HCT116 (cell line): ENCODE measurements at regions not wholly inside any gene's neighbourhood (a gene's known extent, or its start where the extent isn't known, plus 50 kb on each side); places are given as distances from the start of the nearest gene placed in this dataset.
"Not testable (repeated sequence)": the region's sequence is repeated elsewhere in the genome, so short reads cannot be mapped to it uniquely, and the experiment has no call there.

Experiments
- ATAC-seq: fragments of 200-7000 bp; cut with Tn5 transposase; 2 replicates; pipeline ENCODE4 v1.9.1; 2020; ENCODE audit warnings: mild to moderate bottlenecking, moderate library complexity
- BruUV-seq: library from RNA; stranded (reverse); fragments of 400-500 nt; replicated peaks from 2 replicates; lab custom pipeline; 2021; lab: Mats Ljungman, UMichigan
- CTCF ChIA-PET: fragments of 300-600 bp; sonication (Branson Sonifier 250); formaldehyde crosslinking; loops from one replicate; lab custom pipeline; 2021; ENCODE audit warnings: antibody characterized with exemption; lab: Charles Lee
- POLR2A ChIA-PET: fragments of 300-600, 350-600 bp; sonication (Branson Sonifier 250); formaldehyde crosslinking; loops from one replicate; lab custom pipeline; 2021; ENCODE audit warnings: antibody characterized with exemption; lab: Charles Lee
- RAD21 ChIA-PET, 2 experiments: fragments of 300-600 bp; sonication (Branson Sonifier 250); formaldehyde crosslinking; loops; one replicate each; lab custom pipeline; 2023; ENCODE audit warnings: low total read pairs in 2 of 2; ENCODE audit not compliant: uncharacterized antibody in 2 of 2, unreplicated experiment in 2 of 2, low non-redundant PET in 1 of 2; lab: Charles Lee
- DNase-seq: peaks from one replicate; pipeline ENCODE4 v3.0.0-alpha.2; 2010; ENCODE audit warnings: low read depth, low spot score
- H2AFZ ChIP-seq: fragments of 200-600 bp; shearing (Covaris generic), sonication (generic); 2 replicates; pipeline ENCODE4 v1.6.1; 2017; ENCODE audit warnings: low read depth, mixed run types, mixed read lengths, antibody characterized with exemption, low read length; ENCODE audit not compliant: poor library complexity, severe bottlenecking
- H3K27ac ChIP-seq: 2 replicates; pipeline ENCODE4 v1.5.1; 2012; ENCODE audit warnings: low read depth, low read length
- H3K27me3 ChIP-seq: fragments of 200-600 bp; sonication (generic); 2 replicates; pipeline ENCODE4 v1.6.1; 2016; ENCODE audit warnings: mixed run types, low read length, mixed read lengths; ENCODE audit not compliant: insufficient read depth
- H3K36me3 ChIP-seq, 2 experiments: fragments of 200-500 bp in 1 of 2; fragments of 200-600 bp in 1 of 2; sonication (Bioruptor generic) in 1 of 2; sonication (generic) in 1 of 2; 2 replicates each; pipeline versions ENCODE4 v1.5.1 to v1.6.1; 2014 to 2016; ENCODE audit warnings: low read length in 2 of 2, inconsistent platforms in 1 of 2, mixed read lengths in 1 of 2, mixed run types in 1 of 2; ENCODE audit not compliant: insufficient read depth in 2 of 2, control insufficient read depth in 1 of 2
- H3K4me1 ChIP-seq, 2 experiments: fragments of 200-600 bp in 1 of 2; sonication (generic) in 1 of 2; 2 replicates each; pipeline versions ENCODE4 v1.5.1 to v1.6.1; 2012 to 2017; ENCODE audit warnings: low read length in 2 of 2, inconsistent platforms in 1 of 2, mild to moderate bottlenecking in 1 of 2, mixed read lengths in 1 of 2, mixed run types in 1 of 2, moderate library complexity in 1 of 2; ENCODE audit not compliant: insufficient read depth in 2 of 2, control insufficient read depth in 1 of 2
- H3K4me2 ChIP-seq: fragments of 200-600 bp; sonication (generic); 2 replicates; pipeline ENCODE4 v1.6.1; 2017; ENCODE audit warnings: mixed run types, low read length, mixed read lengths
- H3K4me3 ChIP-seq, 2 experiments: fragments of 200-600 bp in 1 of 2; sonication (generic) in 1 of 2; replicated peaks in 1 of 2; 2 replicates each; pipeline ENCODE4 v1.5.1; 2011 to 2016; ENCODE audit warnings: low read length in 2 of 2, control low read depth in 1 of 2, low read depth in 1 of 2, mild to moderate bottlenecking in 1 of 2, mixed read lengths in 1 of 2, mixed run types in 1 of 2
- H3K79me2 ChIP-seq: fragments of 200-600 bp; sonication (generic); 2 replicates; pipeline ENCODE4 v1.6.1; 2017; ENCODE audit warnings: mild to moderate bottlenecking, mixed run types, low read length, moderate library complexity, mixed read lengths; ENCODE audit not compliant: insufficient read depth
- H3K9ac ChIP-seq: fragments of 200-600 bp; sonication (generic); 2 replicates; pipeline ENCODE4 v1.6.1; 2016; ENCODE audit warnings: low read length, mixed read lengths
- H3K9me2 ChIP-seq: fragments of 200-600 bp; sonication (generic), shearing (Covaris generic); 2 replicates; pipeline ENCODE4 v1.6.1; 2017; ENCODE audit warnings: mixed run types, mild to moderate bottlenecking, moderate library complexity; ENCODE audit not compliant: insufficient read depth
- H3K9me3 ChIP-seq, 2 experiments: fragments of 200-500 bp in 1 of 2; fragments of 200-600 bp in 1 of 2; sonication (Bioruptor generic) in 1 of 2; sonication (generic) in 1 of 2; 2 replicates each; pipeline ENCODE4 v1.6.1; 2014 to 2017; ENCODE audit warnings: low read length in 2 of 2, mixed read lengths in 2 of 2, inconsistent platforms in 1 of 2, low read depth in 1 of 2, mild to moderate bottlenecking in 1 of 2, mixed run types in 1 of 2, moderate library complexity in 1 of 2; ENCODE audit not compliant: control insufficient read depth in 1 of 2, insufficient read depth in 1 of 2
- H4K20me1 ChIP-seq: fragments of 200-600 bp; sonication (generic), shearing (Covaris generic); 2 replicates; pipeline ENCODE4 v1.6.1; 2017; ENCODE audit warnings: mixed run types, mild to moderate bottlenecking, moderate library complexity; ENCODE audit not compliant: insufficient read depth
- CBX3 ChIP-seq: IDR thresholded peaks from 2 replicates; pipeline ENCODE4 v1.6.1; 2012; ENCODE audit warnings: low read depth
- CEBPB ChIP-seq: IDR thresholded peaks from 2 replicates; pipeline ENCODE4 v1.6.1; 2012; ENCODE audit warnings: low read depth
- CTCF ChIP-seq, 3 experiments: fragments of 200-600 bp in 1 of 3; sonication (generic) in 1 of 3; IDR thresholded peaks in 2 of 3; conservative IDR thresholded peaks in 1 of 3; 2 replicates each; pipeline ENCODE4 v1.5.1; 2012 to 2017; ENCODE audit warnings: low read depth in 2 of 3, low read length in 2 of 3, antibody characterized with exemption in 1 of 3, borderline replicate concordance in 1 of 3, control low read depth in 1 of 3, mild to moderate bottlenecking in 1 of 3, mixed read lengths in 1 of 3, mixed run types in 1 of 3, moderate library complexity in 1 of 3; ENCODE audit not compliant: insufficient read depth in 1 of 3
- ELF1 ChIP-seq: IDR thresholded peaks from 2 replicates; pipeline ENCODE4 v1.6.1; 2012; ENCODE audit warnings: low read depth, borderline replicate concordance
- JUND ChIP-seq: IDR thresholded peaks from 2 replicates; pipeline ENCODE4 v1.6.1; 2012
- REST ChIP-seq: IDR thresholded peaks from 2 replicates; pipeline ENCODE4 v1.6.1; 2012; ENCODE audit warnings: low read depth
- SIN3A ChIP-seq: IDR thresholded peaks from 2 replicates; pipeline ENCODE4 v1.6.1; 2012; ENCODE audit warnings: low read depth
- intact Hi-C: fragments of 100-400 bp; cut with micrococcal nuclease; formaldehyde crosslinking; loops from 2 replicates; pipeline ENCODE4 v1.10.0; 2022

GRCh38 chr13:54733639-54734038 is 1705.0 kb downstream of the OLFM4 start:
- intact Hi-C loops: no loop called here
- Histone ChIP-seq H3K4me1 (no peaks in the 10 kb centered on the region), H3K27me3 (no peaks in the 10 kb centered on the region), H3K9me3 (peaks cover 6 to 15% of the 10 kb centered on the region in 2 experiments; a peak in 2 of 4 replicates), H3K79me2 (no peaks in the 10 kb centered on the region), H3K9ac (no peak overlapping the region), H3K4me2 (no peak overlapping the region), H2AFZ (no peak overlapping the region), H3K27ac (no peak overlapping the region), H3K9me2 (no peaks in the 10 kb centered on the region), H4K20me1 (no peaks in the 10 kb centered on the region), H3K4me3 (no peak overlapping the region), H3K36me3 (no peaks in the 10 kb centered on the region)
- ChIA-PET CTCF (no interaction called here), RAD21 (no interaction called here), POLR2A (no interaction called here)
- no peak for DNase-seq
- ATAC-seq: no peak
- BruUV-seq: no TSS peak
- TF ChIP-seq JUND (no peak), REST (no peak), ELF1 (no peak), CTCF (IDR thresholded peaks at IDR 0.05 in 2 of 3, conservative IDR thresholded peaks at IDR 0.05 in 1 of 3; ENCODE audit: borderline replicate concordance in 1 of 3, insufficient read depth in 1 of 3, low read depth in 2 of 3, low read length in 2 of 3) (no peak), CBX3 (no peak), CEBPB (no peak), SIN3A (no peak)
- TF ChIP-seq, all 23 proteins: peak for 0

- H4K20me1 ChIP-seq, RAD21 ChIA-PET, H3K9me2 ChIP-seq, H3K4me2 ChIP-seq, ATAC-seq, H3K36me3 ChIP-seq, H3K27me3 ChIP-seq, DNase-seq, H2AFZ ChIP-seq, POLR2A ChIA-PET, H3K27ac ChIP-seq, H3K9ac ChIP-seq, H3K4me3 ChIP-seq, H3K4me1 ChIP-seq, H3K9me3 ChIP-seq, BruUV-seq, CTCF ChIA-PET, intact Hi-C loops, H3K79me2 ChIP-seq: not testable (repeated sequence)
These were observed 1708.6 kb downstream of the OLFM4 start for GRCh38 chr13:54737211-54737610.
